GM12892 (cell line): ENCODE measurements at regions not wholly inside any gene's neighbourhood (a gene's known extent, or its start where the extent isn't known, plus 50 kb on each side); places are given as distances from the start of the nearest gene placed in this dataset.

Experiments
- POLR2A ChIP-seq: IDR thresholded peaks from 2 replicates; pipeline ENCODE4 v1.6.1; 2011; ENCODE audit warnings: low read depth, low read length, control low read depth
- POLR2AphosphoS5 ChIP-seq: IDR thresholded peaks from 2 replicates; pipeline ENCODE4 v1.6.1; 2011; ENCODE audit warnings: low read depth, low read length, control low read depth

DNA sequence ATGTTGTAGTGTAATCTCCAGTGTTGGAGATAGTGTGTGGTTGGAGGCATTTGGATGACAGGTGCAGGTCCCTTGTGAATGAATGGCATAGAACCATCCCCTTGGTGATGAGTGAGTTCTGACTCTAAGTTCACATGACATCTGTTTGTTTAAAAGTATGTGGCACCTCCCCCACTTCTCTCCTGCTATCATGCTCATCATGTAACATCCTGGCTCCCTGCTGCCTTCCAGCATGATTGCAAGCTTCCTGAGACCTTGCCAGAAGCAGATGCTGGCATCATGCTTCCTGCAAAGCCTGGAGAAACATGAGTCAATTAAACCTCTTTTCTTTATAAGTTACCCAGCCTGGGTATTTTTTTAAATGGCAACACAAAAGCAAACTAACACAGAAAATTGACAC lies 499.0 kb upstream of the SEMA3D start:
- TF ChIP-seq POLR2AphosphoS5: no peak
- no peak for TF ChIP-seq POLR2A
